ENCODE measurements at regions not wholly inside any gene's neighbourhood (a gene's known extent, or its start where the extent isn't known, plus 50 kb on each side); places are given as distances from the start of the nearest gene placed in this dataset.

DNA sequence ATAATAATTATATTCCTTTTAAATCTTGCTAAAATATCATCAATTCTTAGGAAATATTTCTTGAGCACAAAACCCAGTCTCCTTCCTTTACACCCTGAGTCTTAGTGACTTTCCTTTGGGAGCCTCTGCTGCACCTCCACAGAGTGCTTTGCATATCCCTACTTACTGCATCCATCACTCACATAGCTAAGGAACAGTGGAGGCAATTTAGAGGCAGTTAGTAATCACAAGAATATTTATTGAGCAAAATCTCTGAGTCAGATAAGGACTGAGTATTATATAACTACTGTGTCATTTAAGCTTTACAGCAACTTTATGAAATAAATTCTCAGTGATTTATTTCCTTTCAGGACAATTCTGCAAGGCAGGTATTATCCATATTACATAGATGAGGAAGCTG, 327.7 kb downstream of the TMX3 start:
- no peak for TF ChIP-seq CTCF (IDR thresholded peaks at IDR 0.05; ENCODE audit: low read depth, low read length)
- TF ChIP-seq EZH2phosphoT487 (IDR thresholded peaks at IDR 0.05; ENCODE audit: low read depth) = no peak

Measured in OCI-LY3 (cell line).